H1 (cell line): ENCODE measurements at regions not wholly inside any gene's neighbourhood (a gene's known extent, or its start where the extent isn't known, plus 50 kb on each side); places are given as distances from the start of the nearest gene placed in this dataset.

Experiments used
- CTCF ChIA-PET: fragments of 300-600 bp; sonication (Branson Sonifier 250); formaldehyde crosslinking; loops from one replicate; lab custom pipeline; 2021; ENCODE audit not compliant: partially characterized antibody; lab: Charles Lee
- POLR2A ChIA-PET: fragments of 300-600 bp; sonication (Branson Sonifier 250); formaldehyde crosslinking; loops from one replicate; lab custom pipeline; 2021; ENCODE audit warnings: inconsistent platforms; ENCODE audit not compliant: partially characterized antibody; lab: Charles Lee
- DNase-seq, 2 experiments: peaks; one replicate each; pipeline versions ENCODE4 v3.0.0 to v3.0.0-alpha.2; 2010 to 2022; ENCODE audit warnings: low spot score in 2 of 2, low read depth in 1 of 2, mixed read lengths in 1 of 2
- FAIRE-seq: peaks from 2 replicates; lab custom pipeline; 2011; peaks lifted over from hg19 to GRCh38; lab: Jason Lieb, UNC
- H2AFZ ChIP-seq: 2 replicates; pipeline ENCODE4 v1.8.1; 2012; ENCODE audit warnings: low read length, inconsistent platforms
- H2AK5ac ChIP-seq: 2 replicates; pipeline ENCODE4 v1.6.1; 2013; ENCODE audit warnings: low read depth, low read length
- H2BK120ac ChIP-seq: replicated peaks from 2 replicates; pipeline ENCODE3; 2013; ENCODE audit warnings: low read depth, low read length, inconsistent platforms
- H2BK12ac ChIP-seq: 2 replicates; pipeline ENCODE4 v1.6.1; 2013; ENCODE audit warnings: low read depth, low read length
- H2BK15ac ChIP-seq: 2 replicates; pipeline ENCODE4 v1.6.1; 2013; ENCODE audit warnings: low read length
- H2BK20ac ChIP-seq: 2 replicates; pipeline ENCODE4 v1.6.1; 2013; ENCODE audit warnings: low read length
- H2BK5ac ChIP-seq: 2 replicates; pipeline ENCODE4 v1.6.1; 2013; ENCODE audit warnings: low read depth, low read length
- H3K14ac ChIP-seq: 2 replicates; pipeline ENCODE4 v1.6.1; 2013; ENCODE audit warnings: inconsistent platforms; ENCODE audit not compliant: insufficient read length
- H3K18ac ChIP-seq: 2 replicates; pipeline ENCODE4 v1.6.1; 2013; ENCODE audit warnings: low read length; ENCODE audit errors: extremely low read depth
- H3K23ac ChIP-seq: 2 replicates; pipeline ENCODE4 v1.6.1; 2013; ENCODE audit warnings: inconsistent platforms; ENCODE audit not compliant: insufficient read length
- H3K23me2 ChIP-seq: 2 replicates; pipeline ENCODE4 v1.6.1; 2013; ENCODE audit warnings: low read depth, low read length
- H3K27ac ChIP-seq: 2 replicates; pipeline ENCODE4 v1.6.1; 2011; ENCODE audit warnings: low read depth, low read length, inconsistent platforms
- H3K27me3 ChIP-seq, 4 experiments: replicated peaks in 1 of 4; 1 replicate in 1 of 4; 2 replicates in 3 of 4; pipeline versions ENCODE4 v1.6.1 to v1.8.1; 2011 to 2013; ENCODE audit warnings: low read length in 3 of 4, mild to moderate bottlenecking in 3 of 4, inconsistent platforms in 2 of 4, mixed read lengths in 2 of 4, moderate library complexity in 1 of 4; ENCODE audit not compliant: control insufficient read depth in 3 of 4, insufficient read depth in 3 of 4; ENCODE audit errors: extremely low read depth in 1 of 4
- H3K36me3 ChIP-seq, 4 experiments: 2 replicates each; pipeline versions ENCODE4 v1.6.1 to v1.8.1; 2011 to 2013; ENCODE audit warnings: mild to moderate bottlenecking in 4 of 4, low read length in 3 of 4, moderate library complexity in 2 of 4, control low read depth in 1 of 4, inconsistent platforms in 1 of 4; ENCODE audit not compliant: insufficient read depth in 4 of 4, control insufficient read depth in 2 of 4
- H3K4ac ChIP-seq: replicated peaks from 2 replicates; pipeline ENCODE3; 2013; ENCODE audit warnings: low read length, low read depth, mixed read lengths, inconsistent platforms; ENCODE audit not compliant: insufficient read length
- H3K4me1 ChIP-seq, 4 experiments: replicated peaks in 1 of 4; 1 replicate in 1 of 4; 2 replicates in 3 of 4; pipeline versions ENCODE4 v1.6.1 to v1.8.1; 2011 to 2013; ENCODE audit warnings: low read length in 3 of 4, inconsistent platforms in 2 of 4, mixed read lengths in 1 of 4; ENCODE audit not compliant: insufficient read depth in 4 of 4, control insufficient read depth in 3 of 4
- H3K4me2 ChIP-seq, 2 experiments: 2 replicates each; pipeline versions ENCODE4 v1.6.1 to v1.8.1; 2011 to 2013; ENCODE audit warnings: low read depth in 2 of 2, low read length in 2 of 2, control low read depth in 1 of 2, inconsistent platforms in 1 of 2, mild to moderate bottlenecking in 1 of 2; ENCODE audit not compliant: insufficient read depth in 1 of 2
- H3K4me3 ChIP-seq, 4 experiments: fragments of 200-600, 300-600 bp in 1 of 4; sonication (generic), shearing (Covaris generic), sonication (Bioruptor Twin) in 1 of 4; 2 replicates each; pipeline versions ENCODE4 v1.5.1 to v1.8.1; 2011 to 2016; ENCODE audit warnings: low read length in 4 of 4, low read depth in 3 of 4, control low read depth in 2 of 4, inconsistent platforms in 2 of 4, mild to moderate bottlenecking in 2 of 4, mixed read lengths in 1 of 4, moderate library complexity in 1 of 4; ENCODE audit not compliant: insufficient read depth in 2 of 4; ENCODE audit errors: extremely low read depth in 1 of 4
- H3K56ac ChIP-seq: replicated peaks from 2 replicates; pipeline ENCODE3; 2013; ENCODE audit warnings: low read depth, mild to moderate bottlenecking, mixed read lengths, low read length, inconsistent platforms; ENCODE audit not compliant: insufficient read length
- H3K79me1 ChIP-seq: 2 replicates; pipeline ENCODE4 v1.6.1; 2013; ENCODE audit warnings: low read depth, low read length, control low read depth
- H3K79me2 ChIP-seq, 2 experiments: 2 replicates each; pipeline versions ENCODE4 v1.6.1 to v1.8.1; 2012 to 2013; ENCODE audit warnings: low read length in 2 of 2, mild to moderate bottlenecking in 2 of 2, inconsistent platforms in 1 of 2; ENCODE audit not compliant: insufficient read depth in 2 of 2, control insufficient read depth in 1 of 2
- H3K9ac ChIP-seq, 4 experiments: replicated peaks in 1 of 4; 1 replicate in 1 of 4; 2 replicates in 3 of 4; pipeline versions ENCODE4 v1.6.1 to v1.8.1; 2011 to 2013; ENCODE audit warnings: low read depth in 3 of 4, low read length in 3 of 4, control low read depth in 2 of 4, mild to moderate bottlenecking in 2 of 4, moderate library complexity in 2 of 4, inconsistent platforms in 1 of 4; ENCODE audit errors: extremely low read depth in 1 of 4
- H3K9me3 ChIP-seq, 2 experiments: 2 replicates each; pipeline versions ENCODE4 v1.6.1 to v1.8.1; 2012 to 2013; ENCODE audit warnings: mild to moderate bottlenecking in 2 of 2, moderate library complexity in 2 of 2, control low read depth in 1 of 2, inconsistent platforms in 1 of 2, low read depth in 1 of 2, low read length in 1 of 2, mixed read lengths in 1 of 2; ENCODE audit not compliant: insufficient read depth in 2 of 2
- H4K20me1 ChIP-seq, 2 experiments: replicated peaks in 1 of 2; 2 replicates each; pipeline versions ENCODE3 to v1.8.1; 2011 to 2013; ENCODE audit warnings: inconsistent platforms in 2 of 2, low read length in 2 of 2, mild to moderate bottlenecking in 1 of 2; ENCODE audit not compliant: insufficient read depth in 2 of 2, control insufficient read depth in 1 of 2
- H4K5ac ChIP-seq: 2 replicates; pipeline ENCODE4 v1.6.1; 2013; ENCODE audit warnings: low read length, low read depth, mixed read lengths, inconsistent platforms; ENCODE audit not compliant: insufficient read length
- H4K8ac ChIP-seq: 2 replicates; pipeline ENCODE4 v1.8.0; 2013; ENCODE audit warnings: mild to moderate bottlenecking, moderate library complexity, low read length, inconsistent platforms; ENCODE audit not compliant: insufficient read depth; ENCODE audit errors: extremely low read depth
- H4K91ac ChIP-seq: replicated peaks from 2 replicates; pipeline ENCODE3; 2013; ENCODE audit warnings: low read length, mixed read lengths, inconsistent platforms; ENCODE audit not compliant: insufficient read length
- ASH2L ChIP-seq: fragments of 200-600, 300-600 bp; sonication (generic); IDR thresholded peaks from one replicate; pipeline ENCODE4 v1.7.1; 2017; ENCODE audit warnings: low read length
- ATF2 ChIP-seq: IDR thresholded peaks from 2 replicates; pipeline ENCODE4 v1.6.1; 2012; ENCODE audit warnings: low read length, inconsistent platforms
- ATF3 ChIP-seq: IDR thresholded peaks from 2 replicates; pipeline ENCODE4 v1.6.1; 2011; ENCODE audit warnings: low read depth, mild to moderate bottlenecking, low read length; ENCODE audit not compliant: insufficient read depth
- BACH1 ChIP-seq: IDR thresholded peaks from 2 replicates; pipeline ENCODE4 v1.6.1; 2012; ENCODE audit warnings: low read length, improper control_type of control experiment
- CEBPB ChIP-seq: IDR thresholded peaks from 2 replicates; pipeline ENCODE4 v1.6.1; 2012; ENCODE audit warnings: low read depth, low read length
- CREB1 ChIP-seq: IDR thresholded peaks from 2 replicates; pipeline ENCODE4 v1.6.1; 2012; ENCODE audit warnings: inconsistent platforms
- MAFK ChIP-seq: IDR thresholded peaks from 2 replicates; pipeline ENCODE4 v1.6.1; 2012; ENCODE audit warnings: low read depth, mild to moderate bottlenecking, improper control_type of control experiment, low read length
- NANOG ChIP-seq: IDR thresholded peaks from 2 replicates; pipeline ENCODE4 v1.6.1; 2011; ENCODE audit warnings: low read length, low read depth, mild to moderate bottlenecking, inconsistent platforms; ENCODE audit not compliant: insufficient read depth, poor library complexity, severe bottlenecking
- POU5F1 ChIP-seq: IDR thresholded peaks from 2 replicates; pipeline ENCODE4 v1.6.1; 2011; ENCODE audit warnings: low read depth, mild to moderate bottlenecking, low read length, moderate library complexity
- RXRA ChIP-seq: IDR thresholded peaks from 2 replicates; pipeline ENCODE4 v1.6.1; 2011; ENCODE audit warnings: low read depth, mild to moderate bottlenecking, low read length, moderate library complexity; ENCODE audit not compliant: insufficient read depth
- SAP30 ChIP-seq: fragments of 300-600 bp; sonication (generic); IDR thresholded peaks from 2 replicates; pipeline ENCODE4 v1.7.1; 2012; ENCODE audit warnings: low read length, moderate library complexity, mild to moderate bottlenecking, inconsistent platforms; ENCODE audit not compliant: insufficient read depth, insufficient replicate concordance
- SIN3A ChIP-seq, 2 experiments: IDR thresholded peaks in 1 of 2; conservative IDR thresholded peaks in 1 of 2; 2 replicates each; pipeline ENCODE4 v1.6.1; 2011 to 2012; ENCODE audit warnings: low read length in 2 of 2, improper control_type of control experiment in 1 of 2, low read depth in 1 of 2, mild to moderate bottlenecking in 1 of 2
- SP1 ChIP-seq: IDR thresholded peaks from 2 replicates; pipeline ENCODE4 v1.6.1; 2011; ENCODE audit warnings: low read depth, low read length
- WGBS, 2 experiments: shearing (Covaris generic) in 1 of 2; methylation state at CpG; one replicate each; pipeline versions ENCODE4 v1.1.6 to v1.1.7; 2013 to 2015; ENCODE audit warnings: low lambda C conversion rate in 2 of 2, mixed read lengths in 2 of 2, inconsistent platforms in 1 of 2, low coverage in 1 of 2, missing lambda C conversion rate in 1 of 2; ENCODE audit not compliant: insufficient replicate concordance in 2 of 2, insufficient coverage in 1 of 2, insufficient read length in 1 of 2; ENCODE audit errors: extremely low coverage in 1 of 2, missing lambda C conversion rate in 1 of 2; 5-methylcytosine and 5-hydroxymethylcytosine counted together

GRCh38 chrX:37083880-37084279 is 75.7 kb downstream of the FAM47C start:
- H4K20me1 ChIP-seq: no peaks in the 10 kb centered on the region
- no peak overlapping the region for H3K4me3 ChIP-seq
- POLR2A ChIA-PET: no interaction called here
- no peak overlapping the region for H4K5ac ChIP-seq
- H3K4ac ChIP-seq: no peak overlapping the region
- no peaks in the 10 kb centered on the region for H3K9me3 ChIP-seq
- H2BK120ac ChIP-seq: no peak overlapping the region
- H3K36me3 ChIP-seq: no peaks in the 10 kb centered on the region
- no peak overlapping the region for H3K9ac ChIP-seq
- H3K79me1 ChIP-seq: no peaks in the 10 kb centered on the region
- no peak overlapping the region for H3K18ac ChIP-seq
- no peaks in the 10 kb centered on the region for H3K23me2 ChIP-seq
- FAIRE-seq: no peak
- CTCF ChIA-PET: interaction anchor here (0.7 to 1.3 kb wide), 3 partner anchors 98 to 662 kb away, joined by 3 to 4 read pairs (median 3); no protein-coding TSS in a partner anchor
- no peak overlapping the region for H2BK12ac ChIP-seq
- H2AFZ ChIP-seq: no peak overlapping the region
- H3K4me1 ChIP-seq: no peaks in the 10 kb centered on the region
- DNase-seq: no peak
- H3K23ac ChIP-seq: no peak overlapping the region
- no peak overlapping the region for H4K91ac ChIP-seq
- no peak overlapping the region for H3K27ac ChIP-seq
- H2BK15ac ChIP-seq: no peak overlapping the region
- WGBS, 2 experiments: 93% methylated on average over 1 of the region's 1 CpG; no CpG with 5 or more reads in 1 of the 2 experiments
- no peak overlapping the region for H2BK20ac ChIP-seq
- no peak overlapping the region for H3K14ac ChIP-seq
- no peaks in the 10 kb centered on the region for H3K27me3 ChIP-seq
- H3K56ac ChIP-seq: no peak overlapping the region
- no peak overlapping the region for H3K4me2 ChIP-seq
- H2AK5ac ChIP-seq: no peak overlapping the region
- H2BK5ac ChIP-seq: no peak overlapping the region
- H3K79me2 ChIP-seq: no peaks in the 10 kb centered on the region
- H4K8ac ChIP-seq: no peak overlapping the region
- no peak for TF ChIP-seq ATF3
- TF ChIP-seq ATF2: no peak
- no peak for TF ChIP-seq ASH2L
- no peak for TF ChIP-seq SAP30
- TF ChIP-seq BACH1: no peak
- TF ChIP-seq NANOG: no peak
- no peak for TF ChIP-seq POU5F1
- no peak for TF ChIP-seq SP1
- TF ChIP-seq CREB1: no peak
- TF ChIP-seq MAFK: no peak
- no peak for TF ChIP-seq CEBPB
- no peak for TF ChIP-seq RXRA
- TF ChIP-seq SIN3A (conservative IDR thresholded peaks at IDR 0.05 in 1 of 2, IDR thresholded peaks at IDR 0.05 in 1 of 2; ENCODE audit: low read depth in 1 of 2, low read length in 2 of 2): no peak
